GM12878 (cell line): ENCODE measurements at regions not wholly inside any gene's neighbourhood (a gene's known extent, or its start where the extent isn't known, plus 50 kb on each side); places are given as distances from the start of the nearest gene placed in this dataset.

Experiments
- ATAC-seq: fragments of 200-7000 bp; cut with Tn5 transposase; 3 replicates; pipeline ENCODE4 v1.9.1; 2020; ENCODE audit warnings: mild to moderate bottlenecking, moderate library complexity
- BruUV-seq: library from RNA; stranded (reverse); fragments of 400-500 nt; replicated peaks from 2 replicates; lab custom pipeline; 2021; lab: Mats Ljungman, UMichigan
- CTCF ChIA-PET: fragments of 300-600 bp; sonication (Branson Sonifier 250); formaldehyde crosslinking; extraction: SDS; loops from one replicate; lab custom pipeline; 2021; ENCODE audit warnings: inconsistent platforms; lab: Yijun Ruan, JAX
- POLR2A ChIA-PET: fragments of 350-600 bp; formaldehyde crosslinking; extraction: SDS; loops from one replicate; lab custom pipeline; 2021; ENCODE audit warnings: inconsistent platforms; lab: Charles Lee
- RAD21 ChIA-PET: fragments of 300-600 bp; sonication (Branson Sonifier 250); formaldehyde crosslinking; loops from one replicate; lab custom pipeline; 2023; ENCODE audit warnings: antibody characterized with exemption; ENCODE audit not compliant: unreplicated experiment; lab: Charles Lee
- SMC1A ChIA-PET: fragments of 300-600 bp; sonication (Branson Sonifier 250); formaldehyde crosslinking; loops from one replicate; lab custom pipeline; 2023; ENCODE audit not compliant: unreplicated experiment, uncharacterized antibody; lab: Charles Lee
- DNase-seq: peaks from one replicate; pipeline ENCODE4 v3.0.0-alpha.2; 2011; ENCODE audit warnings: low read depth, low spot score
- FAIRE-seq: peaks from 3 replicates; lab custom pipeline; 2011; peaks lifted over from hg19 to GRCh38; lab: Jason Lieb, UNC
- H2AFZ ChIP-seq: 2 replicates; pipeline ENCODE4 v1.6.0; 2011; ENCODE audit warnings: low read depth, low read length, control low read depth; ENCODE audit not compliant: control insufficient read depth
- H3K27ac ChIP-seq: 2 replicates; pipeline ENCODE4 v1.5.1; 2011; ENCODE audit warnings: control low read depth; ENCODE audit not compliant: control insufficient read depth, insufficient read depth
- H3K27me3 ChIP-seq, 2 experiments: replicated peaks in 1 of 2; 2 replicates each; pipeline versions ENCODE4 v1.6.0 to v1.6.1; 2011; ENCODE audit warnings: low read length in 1 of 2; ENCODE audit not compliant: control insufficient read depth in 2 of 2, insufficient read depth in 2 of 2
- H3K36me3 ChIP-seq, 2 experiments: 2 replicates each; pipeline ENCODE4 v1.5.1; 2011; ENCODE audit warnings: low read length in 1 of 2; ENCODE audit not compliant: control insufficient read depth in 2 of 2, insufficient read depth in 2 of 2
- H3K4me1 ChIP-seq: 2 replicates; pipeline ENCODE4 v1.6.1; 2011; ENCODE audit warnings: mild to moderate bottlenecking, low read length, moderate library complexity, mixed read lengths; ENCODE audit not compliant: control insufficient read depth, insufficient read depth
- H3K4me2 ChIP-seq: 2 replicates; pipeline ENCODE4 v1.6.0; 2011; ENCODE audit warnings: control low read depth; ENCODE audit not compliant: control insufficient read depth, insufficient read depth
- H3K4me3 ChIP-seq: fragments of 200-600 bp; sonication (generic); 2 replicates; pipeline ENCODE4 v1.5.1; 2016
- H3K79me2 ChIP-seq: 2 replicates; pipeline ENCODE4 v1.6.0; 2011; ENCODE audit warnings: low read length; ENCODE audit not compliant: control insufficient read depth, insufficient read depth
- H3K9ac ChIP-seq: 2 replicates; pipeline ENCODE4 v1.8.0; 2011; ENCODE audit warnings: low read length, control low read depth, mixed read lengths; ENCODE audit not compliant: control insufficient read depth, insufficient read depth
- H3K9me3 ChIP-seq: replicated peaks from 3 replicates; pipeline ENCODE4 v1.5.1; 2011; ENCODE audit warnings: mild to moderate bottlenecking, low read length; ENCODE audit not compliant: control insufficient read depth, insufficient read depth
- H4K20me1 ChIP-seq: 2 replicates; pipeline ENCODE4 v1.6.0; 2011; ENCODE audit not compliant: control insufficient read depth, insufficient read depth
- ATF7 ChIP-seq: fragments of 450-650 bp; IDR thresholded peaks from 2 replicates; pipeline ENCODE4 v1.6.1; 2016; ENCODE audit warnings: low read depth, mild to moderate bottlenecking
- CBFB ChIP-seq: IDR thresholded peaks from 2 replicates; pipeline ENCODE4 v1.6.1; 2016; ENCODE audit warnings: antibody characterized with exemption, low read depth
- HCFC1 ChIP-seq: fragments of 150-350 bp; IDR thresholded peaks from 2 replicates; pipeline ENCODE4 v1.6.1; 2014; ENCODE audit warnings: low read length
- IKZF1 ChIP-seq: fragments of 450-650 bp; conservative IDR thresholded peaks from 2 replicates; pipeline ENCODE4 v1.6.1; 2017; ENCODE audit warnings: antibody characterized with exemption, mild to moderate bottlenecking
- MEF2A ChIP-seq: IDR thresholded peaks from 2 replicates; pipeline ENCODE4 v1.6.1; 2011; ENCODE audit warnings: low read depth, mild to moderate bottlenecking, low read length, moderate library complexity; ENCODE audit not compliant: insufficient read depth
- NR2C2 ChIP-seq: IDR thresholded peaks from 2 replicates; pipeline ENCODE4 v1.6.1; 2011; ENCODE audit warnings: borderline replicate concordance, low read depth; ENCODE audit not compliant: control insufficient read depth, insufficient read length
- NRF1 ChIP-seq: conservative IDR thresholded peaks from 2 replicates; pipeline ENCODE4 v1.6.1; 2011; ENCODE audit warnings: mild to moderate bottlenecking, low read depth, low read length, improper control_type of control experiment
- PAX8 ChIP-seq: fragments of 450-650 bp; IDR thresholded peaks from 2 replicates; pipeline ENCODE4 v1.6.1; 2017; ENCODE audit warnings: mild to moderate bottlenecking, moderate library complexity
- POU2F2 ChIP-seq: IDR thresholded peaks from 3 replicates; pipeline ENCODE4 v1.6.1; 2011; ENCODE audit warnings: low read depth, mild to moderate bottlenecking, low read length, borderline replicate concordance
- RAD51 ChIP-seq: fragments of 450-650 bp; IDR thresholded peaks from 2 replicates; pipeline ENCODE4 v1.6.1; 2016; ENCODE audit warnings: moderate library complexity, mild to moderate bottlenecking, inconsistent platforms
- ZNF622 ChIP-seq: fragments of 450-650 bp; IDR thresholded peaks from 2 replicates; pipeline ENCODE4 v1.6.1; 2017; ENCODE audit warnings: mild to moderate bottlenecking, inconsistent platforms
- WGBS: methylation state at CpG from one replicate; pipeline ENCODE4 v1.1.6; 2016; ENCODE audit warnings: low lambda C conversion rate; ENCODE audit not compliant: insufficient replicate concordance, insufficient coverage; ENCODE audit errors: missing lambda C conversion rate; 5-methylcytosine and 5-hydroxymethylcytosine counted together
- in situ Hi-C: fragments of 300-500 bp; cut with MboI; formaldehyde crosslinking; loops from 9 replicates; pipeline ENCODE4 v1.14.3; 2018; ENCODE audit warnings: mixed read lengths
- intact Hi-C: fragments of 100-400 bp; cut with micrococcal nuclease; formaldehyde crosslinking; loops from one replicate; pipeline ENCODE4 v1.14.2; 2022; ENCODE audit not compliant: unreplicated experiment
- TF ChIP-seq, protein P1 (sequence below): fragments of 450-650 bp; IDR thresholded peaks from 2 replicates; pipeline ENCODE4 v1.6.1; 2016; ENCODE audit warnings: mild to moderate bottlenecking
- TF ChIP-seq, protein P2 (sequence below): IDR thresholded peaks from 2 replicates; pipeline ENCODE4 v1.6.1; 2012; ENCODE audit warnings: low read depth, low read length, improper control_type of control experiment
- TF ChIP-seq, protein P3 (sequence below): IDR thresholded peaks from 2 replicates; pipeline ENCODE4 v1.6.1; 2011; ENCODE audit warnings: mild to moderate bottlenecking, low read depth, low read length, moderate library complexity; ENCODE audit not compliant: insufficient replicate concordance
- TF ChIP-seq, protein P4 (sequence below): fragments of 450-650 bp; IDR thresholded peaks from 2 replicates; pipeline ENCODE4 v1.6.1; 2018; ENCODE audit warnings: borderline replicate concordance, mild to moderate bottlenecking; ENCODE audit not compliant: partially characterized antibody

DNA sequence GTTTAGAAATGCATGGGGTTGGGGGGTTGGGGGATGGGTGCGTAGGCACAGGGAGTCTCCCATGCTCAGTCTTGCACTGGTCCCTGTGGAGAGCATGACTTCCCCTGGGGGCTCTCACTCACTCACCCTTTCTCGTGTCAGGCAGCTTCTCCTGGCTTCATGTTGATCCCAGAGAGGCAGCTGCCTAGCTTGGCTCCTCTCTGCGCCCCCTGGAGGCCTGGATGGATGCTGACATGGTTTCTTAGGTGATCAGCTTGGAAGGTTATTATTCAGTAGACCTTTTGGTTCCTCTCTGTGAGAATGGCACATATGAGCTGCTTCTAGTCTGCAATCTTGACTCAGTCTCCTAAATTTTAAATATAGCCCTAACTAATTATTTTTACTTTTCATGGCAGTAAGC, 109.3 kb upstream of the FAM83B start (continued):
- TF ChIP-seq, protein P1, sequence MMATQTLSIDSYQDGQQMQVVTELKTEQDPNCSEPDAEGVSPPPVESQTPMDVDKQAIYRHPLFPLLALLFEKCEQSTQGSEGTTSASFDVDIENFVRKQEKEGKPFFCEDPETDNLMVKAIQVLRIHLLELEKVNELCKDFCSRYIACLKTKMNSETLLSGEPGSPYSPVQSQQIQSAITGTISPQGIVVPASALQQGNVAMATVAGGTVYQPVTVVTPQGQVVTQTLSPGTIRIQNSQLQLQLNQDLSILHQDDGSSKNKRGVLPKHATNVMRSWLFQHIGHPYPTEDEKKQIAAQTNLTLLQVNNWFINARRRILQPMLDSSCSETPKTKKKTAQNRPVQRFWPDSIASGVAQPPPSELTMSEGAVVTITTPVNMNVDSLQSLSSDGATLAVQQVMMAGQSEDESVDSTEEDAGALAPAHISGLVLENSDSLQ: no peak

DNA sequence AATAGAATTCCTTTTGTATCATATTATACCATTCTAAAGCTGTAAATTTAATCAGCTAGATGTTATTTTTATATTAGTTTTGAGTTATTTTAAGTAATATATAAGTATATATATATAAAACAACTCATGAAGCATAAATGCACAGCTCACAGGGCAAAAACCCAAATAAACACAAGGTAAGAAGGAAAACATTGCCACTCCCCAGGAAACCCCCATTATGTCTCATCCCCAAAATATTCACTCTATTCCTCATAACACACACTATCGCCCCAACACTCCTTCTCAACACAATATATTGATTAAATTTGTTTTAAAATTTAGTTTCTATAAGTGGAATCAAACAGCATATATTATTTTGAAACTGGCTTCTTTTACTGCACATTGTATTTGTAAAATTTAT, 98.6 kb upstream of the FAM83B start:
- TF ChIP-seq CBFB: no peak
- no peak for TF ChIP-seq ATF7
- TF ChIP-seq ZNF622: no peak
- no peak for TF ChIP-seq PAX8
- no peak for TF ChIP-seq RAD51
- no peak for TF ChIP-seq POU2F2
- TF ChIP-seq IKZF1: no peak
- no peak for TF ChIP-seq NR2C2
- TF ChIP-seq HCFC1: no peak
- TF ChIP-seq, protein P2, sequence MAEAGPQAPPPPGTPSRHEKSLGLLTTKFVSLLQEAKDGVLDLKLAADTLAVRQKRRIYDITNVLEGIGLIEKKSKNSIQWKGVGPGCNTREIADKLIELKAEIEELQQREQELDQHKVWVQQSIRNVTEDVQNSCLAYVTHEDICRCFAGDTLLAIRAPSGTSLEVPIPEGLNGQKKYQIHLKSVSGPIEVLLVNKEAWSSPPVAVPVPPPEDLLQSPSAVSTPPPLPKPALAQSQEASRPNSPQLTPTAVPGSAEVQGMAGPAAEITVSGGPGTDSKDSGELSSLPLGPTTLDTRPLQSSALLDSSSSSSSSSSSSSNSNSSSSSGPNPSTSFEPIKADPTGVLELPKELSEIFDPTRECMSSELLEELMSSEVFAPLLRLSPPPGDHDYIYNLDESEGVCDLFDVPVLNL: no peak
- TF ChIP-seq NRF1: no peak
- no peak for TF ChIP-seq MEF2A
- TF ChIP-seq, protein P3, sequence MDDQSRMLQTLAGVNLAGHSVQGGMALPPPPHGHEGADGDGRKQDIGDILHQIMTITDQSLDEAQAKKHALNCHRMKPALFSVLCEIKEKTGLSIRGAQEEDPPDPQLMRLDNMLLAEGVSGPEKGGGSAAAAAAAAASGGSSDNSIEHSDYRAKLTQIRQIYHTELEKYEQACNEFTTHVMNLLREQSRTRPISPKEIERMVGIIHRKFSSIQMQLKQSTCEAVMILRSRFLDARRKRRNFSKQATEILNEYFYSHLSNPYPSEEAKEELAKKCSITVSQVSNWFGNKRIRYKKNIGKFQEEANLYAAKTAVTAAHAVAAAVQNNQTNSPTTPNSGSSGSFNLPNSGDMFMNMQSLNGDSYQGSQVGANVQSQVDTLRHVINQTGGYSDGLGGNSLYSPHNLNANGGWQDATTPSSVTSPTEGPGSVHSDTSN: no peak
- TF ChIP-seq, protein P4, sequence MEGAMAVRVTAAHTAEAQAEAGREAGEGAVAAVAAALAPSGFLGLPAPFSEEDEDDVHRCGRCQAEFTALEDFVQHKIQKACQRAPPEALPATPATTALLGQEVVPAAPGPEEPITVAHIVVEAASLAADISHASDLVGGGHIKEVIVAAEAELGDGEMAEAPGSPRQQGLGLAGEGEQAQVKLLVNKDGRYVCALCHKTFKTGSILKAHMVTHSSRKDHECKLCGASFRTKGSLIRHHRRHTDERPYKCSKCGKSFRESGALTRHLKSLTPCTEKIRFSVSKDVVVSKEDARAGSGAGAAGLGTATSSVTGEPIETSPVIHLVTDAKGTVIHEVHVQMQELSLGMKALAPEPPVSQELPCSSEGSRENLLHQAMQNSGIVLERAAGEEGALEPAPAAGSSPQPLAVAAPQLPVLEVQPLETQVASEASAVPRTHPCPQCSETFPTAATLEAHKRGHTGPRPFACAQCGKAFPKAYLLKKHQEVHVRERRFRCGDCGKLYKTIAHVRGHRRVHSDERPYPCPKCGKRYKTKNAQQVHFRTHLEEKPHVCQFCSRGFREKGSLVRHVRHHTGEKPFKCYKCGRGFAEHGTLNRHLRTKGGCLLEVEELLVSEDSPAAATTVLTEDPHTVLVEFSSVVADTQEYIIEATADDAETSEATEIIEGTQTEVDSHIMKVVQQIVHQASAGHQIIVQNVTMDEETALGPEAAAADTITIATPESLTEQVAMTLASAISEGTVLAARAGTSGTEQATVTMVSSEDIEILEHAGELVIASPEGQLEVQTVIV: no peak
- no peaks in the 10 kb centered on the region for H3K79me2 ChIP-seq
- ChIA-PET SMC1A (no interaction called here), POLR2A (no interaction called here), CTCF (interaction anchor here (1.0 to 1.3 kb wide), 2 partner anchors 29 to 119 kb away, joined by 3 to 7 read pairs; no protein-coding TSS in a partner anchor), RAD21 (no interaction called here)
- no peak for ATAC-seq
- no peak for DNase-seq
- FAIRE-seq: no peak
- no peak overlapping the region for H3K4me3 ChIP-seq
- H2AFZ ChIP-seq: no peak overlapping the region
- H3K4me1 ChIP-seq: no peaks in the 10 kb centered on the region
- H3K36me3 ChIP-seq: no peaks in the 10 kb centered on the region
- WGBS: 36% methylated on average over 1 of the region's 1 CpG
- BruUV-seq: no TSS peak
- H3K27ac ChIP-seq: no peak overlapping the region
- intact Hi-C loops: no loop called here
- H3K9me3 ChIP-seq: no peaks in the 10 kb centered on the region
- no peak overlapping the region for H3K4me2 ChIP-seq
- H4K20me1 ChIP-seq: no peaks in the 10 kb centered on the region
- H3K9ac ChIP-seq: no peak overlapping the region
- in situ Hi-C loops: no loop called here
- no peaks in the 10 kb centered on the region for H3K27me3 ChIP-seq
